ENCODE measurements at regions not wholly inside any gene's neighbourhood (a gene's known extent, or its start where the extent isn't known, plus 50 kb on each side); places are given as distances from the start of the nearest gene placed in this dataset.
A peak's percentile ranks its signal among the peaks of the same experiment; 100 is the strongest.
"Not testable (repeated sequence)": the region's sequence is repeated elsewhere in the genome, so short reads cannot be mapped to it uniquely, and the experiment has no call there.

GRCh38 chr20:40866056-40866455 lies 162.6 kb upstream of the TOP1 start:
- Histone ChIP-seq H3K27ac (no peak overlapping the region), H3K4me1 (peaks cover 0 to 21% (median 14%) of the 10 kb centered on the region in 4 donors), H3K27me3 (no peaks in the 10 kb centered on the region), H3K36me3 (no peaks in the 10 kb centered on the region), H3K9me3 (no peaks in the 10 kb centered on the region), H3K4me3 (no peak overlapping the region)
- 33 to 44% methylated on average over 1 of the region's 1 CpG for WGBS, 2 donors
- TF ChIP-seq, protein P1, sequence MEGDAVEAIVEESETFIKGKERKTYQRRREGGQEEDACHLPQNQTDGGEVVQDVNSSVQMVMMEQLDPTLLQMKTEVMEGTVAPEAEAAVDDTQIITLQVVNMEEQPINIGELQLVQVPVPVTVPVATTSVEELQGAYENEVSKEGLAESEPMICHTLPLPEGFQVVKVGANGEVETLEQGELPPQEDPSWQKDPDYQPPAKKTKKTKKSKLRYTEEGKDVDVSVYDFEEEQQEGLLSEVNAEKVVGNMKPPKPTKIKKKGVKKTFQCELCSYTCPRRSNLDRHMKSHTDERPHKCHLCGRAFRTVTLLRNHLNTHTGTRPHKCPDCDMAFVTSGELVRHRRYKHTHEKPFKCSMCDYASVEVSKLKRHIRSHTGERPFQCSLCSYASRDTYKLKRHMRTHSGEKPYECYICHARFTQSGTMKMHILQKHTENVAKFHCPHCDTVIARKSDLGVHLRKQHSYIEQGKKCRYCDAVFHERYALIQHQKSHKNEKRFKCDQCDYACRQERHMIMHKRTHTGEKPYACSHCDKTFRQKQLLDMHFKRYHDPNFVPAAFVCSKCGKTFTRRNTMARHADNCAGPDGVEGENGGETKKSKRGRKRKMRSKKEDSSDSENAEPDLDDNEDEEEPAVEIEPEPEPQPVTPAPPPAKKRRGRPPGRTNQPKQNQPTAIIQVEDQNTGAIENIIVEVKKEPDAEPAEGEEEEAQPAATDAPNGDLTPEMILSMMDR (IDR thresholded peaks at IDR 0.05) = no peak
- TF ChIP-seq POLR2A (IDR thresholded peaks at IDR 0.05) = no peak
- TF ChIP-seq EP300 (IDR thresholded peaks at IDR 0.05) = no peak
- TF ChIP-seq POLR2AphosphoS5 (IDR thresholded peaks at IDR 0.05) = no peak
- DNase-seq = no peak
- intact Hi-C loops (cut with DNase I) = no loop called here

GRCh38 chr20:40868551-40869217 lies 159.9 kb upstream of the TOP1 start:
- Histone ChIP-seq H3K36me3 (no peaks in the 10 kb centered on the region), H3K4me3 (no peak overlapping the region), H3K4me1 (peaks cover 0 to 21% (median 14%) of the 10 kb centered on the region in 4 donors), H3K27me3 (no peaks in the 10 kb centered on the region), H3K9me3 (no peaks in the 10 kb centered on the region), H3K27ac (peak overlapping the region in 1 of 4 donors; percentile 58)
- intact Hi-C loops (cut with DNase I) = no loop called here
- 71 to 79% methylated on average over 6 of the region's 6 CpGs for WGBS, 2 donors
- TF ChIP-seq, protein P1 (IDR thresholded peaks at IDR 0.05) = no peak
- peak in 2 of 4 donors; percentile 10 to 27 for TF ChIP-seq POLR2AphosphoS5 (IDR thresholded peaks at IDR 0.05)
- DNase-seq = no peak

- intact Hi-C loops (cut with DNase I) = no loop called here
- no peak for DNase-seq
- TF ChIP-seq EP300 (IDR thresholded peaks at IDR 0.05) (no peak), POLR2AphosphoS5 (IDR thresholded peaks at IDR 0.05) (no peak), POLR2A (IDR thresholded peaks at IDR 0.05) (no peak)
- TF ChIP-seq, protein P1 (IDR thresholded peaks at IDR 0.05) = no peak
- Histone ChIP-seq H3K4me1 (peaks cover 0 to 21% (median 14%) of the 10 kb centered on the region in 4 donors), H3K9me3 (no peaks in the 10 kb centered on the region), H3K36me3 (no peaks in the 10 kb centered on the region), H3K27me3 (no peaks in the 10 kb centered on the region), H3K27ac (peak overlapping the region in 1 of 4 donors; percentile 58), H3K4me3 (no peak overlapping the region)
- WGBS, 2 donors = 78 to 81% methylated on average over 12 of the region's 12 CpGs
Observed at GRCh38 chr20:40869218-40870147, 159.1 kb upstream of the TOP1 start.

DNA sequence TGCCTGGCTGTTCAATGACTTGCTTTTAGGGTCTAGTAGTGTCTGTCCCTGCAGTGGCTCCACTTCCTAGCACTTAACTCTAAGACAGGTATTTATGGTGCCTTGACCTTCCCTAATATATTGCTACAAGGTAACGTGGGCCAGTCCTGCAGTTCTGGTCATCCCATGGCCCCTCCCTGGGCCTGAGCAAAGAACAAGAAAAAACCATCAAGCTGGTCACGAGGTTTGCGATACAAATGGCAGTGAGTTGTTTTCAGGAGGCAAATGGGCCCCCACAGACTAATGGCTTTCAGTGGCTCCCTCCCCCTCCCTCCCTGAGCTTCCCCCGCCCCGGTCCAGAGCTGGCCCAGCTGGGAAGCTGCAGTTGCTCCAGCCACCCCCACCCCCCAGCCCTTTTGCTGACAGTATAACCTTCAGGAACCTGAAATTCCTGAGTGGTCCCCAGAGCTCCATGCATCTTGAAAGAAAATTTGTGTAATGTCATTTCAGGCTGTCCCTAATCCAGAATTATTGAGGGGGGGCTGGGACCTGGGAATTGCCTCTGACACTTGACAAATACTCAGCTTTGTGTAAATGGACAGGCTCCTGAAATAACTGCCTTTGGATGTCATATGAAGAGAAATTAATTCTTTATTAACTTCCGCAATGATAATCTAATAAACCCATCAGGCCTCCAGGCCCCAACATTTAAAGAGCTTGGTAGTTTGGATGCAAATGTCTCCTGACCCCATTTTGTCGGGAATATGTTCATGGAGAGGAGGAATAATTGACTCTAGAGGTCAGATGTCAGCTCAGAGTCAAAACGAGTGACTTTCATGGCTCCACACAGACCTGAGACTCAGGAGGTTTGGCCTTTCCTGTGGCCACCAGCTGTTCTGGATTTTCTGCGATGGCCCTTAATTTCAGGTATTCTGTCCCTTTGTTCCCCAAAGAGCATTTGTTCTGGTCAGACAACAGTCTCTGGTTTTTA lies 153.2 kb upstream of the TOP1 start:
- WGBS, 2 donors = 68 to 78% methylated on average over 9 of the region's 9 CpGs
- Histone ChIP-seq H3K27ac (no peak overlapping the region), H3K4me1 (no peaks in the 10 kb centered on the region), H3K36me3 (no peaks in the 10 kb centered on the region), H3K9me3 (no peaks in the 10 kb centered on the region), H3K27me3 (no peaks in the 10 kb centered on the region), H3K4me3 (no peak overlapping the region)
- no peak for DNase-seq
- intact Hi-C loops (cut with DNase I) = no loop called here
- TF ChIP-seq, protein P1 (IDR thresholded peaks at IDR 0.05) = no peak
- no peak for TF ChIP-seq EP300 (IDR thresholded peaks at IDR 0.05)
- TF ChIP-seq POLR2AphosphoS5 (IDR thresholded peaks at IDR 0.05) = no peak
- no peak for TF ChIP-seq POLR2A (IDR thresholded peaks at IDR 0.05)

DNA sequence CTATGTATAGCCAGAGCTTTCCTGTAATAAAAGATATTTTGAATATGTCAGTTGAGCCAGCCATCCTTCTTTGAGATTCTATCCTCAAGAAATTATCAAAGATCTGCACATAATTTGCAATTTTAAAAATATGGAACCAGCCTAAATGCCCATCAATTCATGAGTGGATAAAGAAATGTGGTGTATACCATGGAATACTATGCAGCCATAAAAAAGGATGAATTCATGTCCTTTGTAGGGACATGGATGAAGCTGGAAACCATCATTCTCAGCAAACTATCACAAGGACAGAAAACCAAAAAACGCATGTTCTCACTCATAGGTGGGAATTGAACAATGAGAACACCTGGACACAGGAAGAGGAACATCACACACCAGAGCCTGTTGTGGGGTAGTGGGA lies 150.5 kb upstream of the TOP1 start:
- H3K27ac ChIP-seq; DNase-seq; H3K9me3 ChIP-seq; H3K4me3 ChIP-seq; H3K4me1 ChIP-seq; intact Hi-C loops (cut with DNase I); H3K27me3 ChIP-seq; H3K36me3 ChIP-seq: not testable (repeated sequence)
- WGBS, 2 donors = 90 to 97% methylated on average over 1 of the region's 1 CpG
